ENCODE measurements at regions not wholly inside any gene's neighbourhood (a gene's known extent, or its start where the extent isn't known, plus 50 kb on each side); places are given as distances from the start of the nearest gene placed in this dataset.
"Not testable (repeated sequence)": the region's sequence is repeated elsewhere in the genome, so short reads cannot be mapped to it uniquely, and the experiment has no call there.

DNA sequence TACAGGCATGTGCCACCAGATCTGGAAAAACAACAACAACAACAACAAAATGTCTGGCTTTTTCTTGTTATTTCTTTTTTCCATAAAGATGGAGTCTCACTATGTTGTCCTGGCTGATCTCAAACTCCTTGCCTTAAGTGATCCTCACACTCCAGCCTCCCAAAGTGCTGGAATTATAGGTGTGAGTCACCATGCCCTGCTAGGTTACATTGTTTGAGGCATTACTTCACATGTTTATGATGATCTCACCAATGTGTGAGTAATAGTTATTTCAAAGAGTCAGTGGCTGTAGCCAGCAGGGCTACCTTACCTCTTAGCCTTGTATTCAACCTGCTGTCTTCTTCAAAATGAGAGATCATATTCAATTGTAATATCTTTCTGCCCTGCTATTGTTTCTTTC lies 445.7 kb downstream of the AMY1C start:
- TF ChIP-seq, protein P1, sequence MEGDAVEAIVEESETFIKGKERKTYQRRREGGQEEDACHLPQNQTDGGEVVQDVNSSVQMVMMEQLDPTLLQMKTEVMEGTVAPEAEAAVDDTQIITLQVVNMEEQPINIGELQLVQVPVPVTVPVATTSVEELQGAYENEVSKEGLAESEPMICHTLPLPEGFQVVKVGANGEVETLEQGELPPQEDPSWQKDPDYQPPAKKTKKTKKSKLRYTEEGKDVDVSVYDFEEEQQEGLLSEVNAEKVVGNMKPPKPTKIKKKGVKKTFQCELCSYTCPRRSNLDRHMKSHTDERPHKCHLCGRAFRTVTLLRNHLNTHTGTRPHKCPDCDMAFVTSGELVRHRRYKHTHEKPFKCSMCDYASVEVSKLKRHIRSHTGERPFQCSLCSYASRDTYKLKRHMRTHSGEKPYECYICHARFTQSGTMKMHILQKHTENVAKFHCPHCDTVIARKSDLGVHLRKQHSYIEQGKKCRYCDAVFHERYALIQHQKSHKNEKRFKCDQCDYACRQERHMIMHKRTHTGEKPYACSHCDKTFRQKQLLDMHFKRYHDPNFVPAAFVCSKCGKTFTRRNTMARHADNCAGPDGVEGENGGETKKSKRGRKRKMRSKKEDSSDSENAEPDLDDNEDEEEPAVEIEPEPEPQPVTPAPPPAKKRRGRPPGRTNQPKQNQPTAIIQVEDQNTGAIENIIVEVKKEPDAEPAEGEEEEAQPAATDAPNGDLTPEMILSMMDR (conservative IDR thresholded peaks at IDR 0.05; ENCODE audit: low read depth, low read length): no peak
- DNase-seq (ENCODE audit: low read depth): no peak
- no peak overlapping the region for H3K4me3 ChIP-seq (ENCODE audit: low read depth, low read length)

DNA sequence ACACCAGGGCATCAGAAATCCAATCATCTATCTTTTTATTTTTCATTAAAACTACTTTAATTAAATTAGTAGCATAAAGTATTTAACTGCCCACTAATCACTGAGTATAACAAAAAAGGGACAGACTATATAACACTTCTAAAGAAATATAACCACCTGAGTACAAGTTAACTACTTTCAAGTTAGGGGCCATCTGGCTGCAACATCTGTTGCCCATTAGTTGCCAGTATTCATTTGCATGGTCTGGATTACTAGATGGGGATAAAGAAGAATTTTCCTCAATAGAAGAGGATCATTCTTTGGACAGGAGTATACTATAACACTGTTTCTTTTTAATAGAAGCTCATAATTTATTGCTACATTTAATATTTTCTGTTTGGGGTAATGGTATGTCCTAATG lies 446.4 kb downstream of the AMY1C start:
- TF ChIP-seq, protein P1 (conservative IDR thresholded peaks at IDR 0.05; ENCODE audit: low read depth, low read length): no peak
- no peak for DNase-seq (ENCODE audit: low read depth)
- H3K4me3 ChIP-seq (ENCODE audit: low read depth, low read length): no peak overlapping the region

DNA sequence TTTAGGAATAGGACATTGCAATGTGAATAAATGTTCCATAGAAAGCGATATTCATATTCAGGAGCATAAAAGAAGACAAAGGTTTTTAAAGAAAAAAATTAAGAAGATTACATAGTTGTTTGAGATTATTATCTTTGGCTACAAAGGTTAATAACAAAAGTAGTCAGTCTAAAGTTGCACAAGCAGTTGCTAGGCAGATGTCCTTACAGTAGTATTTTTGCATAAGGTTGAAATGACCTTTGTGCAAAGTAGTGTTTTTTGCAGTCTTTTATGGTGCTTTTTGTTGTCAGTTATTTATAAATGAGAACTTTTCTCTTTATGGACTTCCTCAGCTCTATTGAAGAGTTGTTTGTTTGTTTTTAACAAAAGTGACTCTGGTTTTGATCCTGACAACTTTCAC lies 447.8 kb downstream of the AMY1C start:
- DNase-seq (ENCODE audit: low read depth): no peak
- TF ChIP-seq, protein P1 (conservative IDR thresholded peaks at IDR 0.05; ENCODE audit: low read depth, low read length): no peak
- H3K4me3 ChIP-seq (ENCODE audit: low read depth, low read length): no peak overlapping the region

DNA sequence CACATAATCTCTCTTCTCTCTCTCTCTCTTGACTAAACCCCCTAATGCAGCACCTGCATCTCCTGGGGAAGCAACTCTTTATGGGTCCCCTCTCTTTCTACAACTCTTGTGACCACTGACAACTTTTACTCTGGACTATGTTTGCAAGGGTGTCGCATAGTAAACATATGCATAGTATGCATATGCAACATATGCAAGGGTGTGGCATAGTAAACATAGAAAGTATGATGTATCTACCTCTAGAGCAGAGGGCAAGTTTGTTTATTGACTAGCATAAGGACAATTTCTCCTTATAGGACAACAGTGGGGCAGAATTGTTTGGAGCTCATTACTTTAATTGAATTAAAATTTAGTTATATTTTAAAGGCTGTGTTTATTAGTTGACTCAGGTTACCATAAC lies 462.5 kb downstream of the AMY1C start:
- TF ChIP-seq, protein P1 (conservative IDR thresholded peaks at IDR 0.05; ENCODE audit: low read depth, low read length): no peak
- no peak for DNase-seq (ENCODE audit: low read depth)
- H3K4me3 ChIP-seq (ENCODE audit: low read depth, low read length): no peak overlapping the region

DNA sequence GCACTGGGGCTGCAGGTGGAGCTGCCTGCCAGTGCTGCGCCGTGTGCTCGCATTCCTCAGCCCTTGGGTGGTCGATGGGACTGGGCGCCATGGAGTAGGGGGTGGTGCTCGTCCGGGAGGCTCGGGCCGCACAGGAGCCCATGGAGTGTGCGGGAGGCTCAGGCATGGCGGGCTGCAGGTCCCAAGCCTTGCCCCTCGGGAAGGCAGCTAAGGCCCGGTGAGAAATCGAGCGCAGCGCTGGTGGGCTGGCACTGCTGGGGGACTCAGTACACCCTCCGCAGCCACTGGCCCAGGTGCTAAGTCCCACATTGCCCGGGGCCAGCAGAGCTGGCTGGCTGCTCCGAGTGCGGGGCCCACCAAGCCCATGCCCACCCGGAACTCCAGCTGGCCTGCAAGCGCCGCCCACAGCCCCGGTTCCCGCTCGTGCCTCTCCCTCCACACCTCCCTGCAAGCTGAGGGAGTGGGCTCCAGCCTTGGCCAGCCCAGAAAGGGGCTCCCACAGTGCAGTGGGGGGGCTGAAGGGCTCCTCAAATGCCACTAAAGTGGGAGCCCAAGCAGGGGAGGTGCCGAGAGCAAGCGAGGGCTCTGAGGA lies 467.8 kb downstream of the AMY1C start:
- not testable (repeated sequence) for H3K4me3 ChIP-seq (ENCODE audit: low read depth, low read length); DNase-seq (ENCODE audit: low read depth)

DNA sequence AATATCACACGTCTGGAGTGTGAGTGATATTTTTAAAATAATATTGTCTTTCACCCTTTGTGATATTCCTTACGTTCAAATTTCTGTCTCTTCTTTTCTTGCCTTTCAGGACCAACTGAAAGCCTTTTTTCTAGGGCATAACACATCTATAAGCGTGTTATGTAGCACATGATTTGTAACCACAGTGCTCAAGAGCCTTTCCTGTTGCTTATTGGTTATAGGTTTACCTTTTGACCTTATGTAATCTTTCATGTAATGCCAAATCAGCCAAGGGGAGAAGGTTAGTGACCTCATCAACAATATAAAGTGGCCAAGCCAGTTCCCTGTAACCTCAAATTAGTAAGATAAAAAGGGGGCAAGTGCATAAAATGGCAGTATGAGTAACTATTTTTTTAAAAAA lies 480.2 kb downstream of the AMY1C start:
- TF ChIP-seq, protein P1 (conservative IDR thresholded peaks at IDR 0.05; ENCODE audit: low read depth, low read length): no peak
- no peak overlapping the region for H3K4me3 ChIP-seq (ENCODE audit: low read depth, low read length)
- DNase-seq (ENCODE audit: low read depth): no peak

DNA sequence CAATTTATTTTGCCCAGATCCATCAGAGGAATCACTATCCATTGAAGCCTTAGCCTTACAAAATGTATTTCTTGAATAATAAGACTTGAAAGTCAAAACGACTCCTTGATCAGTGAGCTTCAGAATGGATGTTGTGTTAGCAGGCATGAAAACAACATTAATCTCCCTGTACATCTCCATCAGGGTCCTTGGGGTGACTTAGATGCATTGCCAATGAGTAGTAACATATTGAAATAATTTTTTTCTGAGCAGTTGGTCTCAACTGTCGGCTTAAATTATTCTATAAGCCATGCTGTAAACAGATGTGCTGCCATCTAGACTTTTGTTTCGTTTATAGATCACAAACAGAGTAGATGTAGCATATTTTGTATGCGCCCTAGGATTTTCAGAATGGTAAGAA lies 482.0 kb downstream of the AMY1C start:
- TF ChIP-seq, protein P1 (conservative IDR thresholded peaks at IDR 0.05; ENCODE audit: low read depth, low read length): no peak
- H3K4me3 ChIP-seq (ENCODE audit: low read depth, low read length): no peak overlapping the region

More for the DNA sequence above, 482.0 kb downstream of the AMY1C start:
- DNase-seq (ENCODE audit: low read depth): no peak
